Activated naive CD4-positive, alpha-beta T cell treated with anti-CD3 and anti-CD28 coated beads for 36 hours (primary cell): ENCODE measurements at regions not wholly inside any gene's neighbourhood (a gene's known extent, or its start where the extent isn't known, plus 50 kb on each side); places are given as distances from the start of the nearest gene placed in this dataset.
"Not testable (repeated sequence)": the region's sequence is repeated elsewhere in the genome, so short reads cannot be mapped to it uniquely, and the experiment has no call there.

ENCODE experiments used
- CTCF ChIA-PET: fragments of 350-600 bp; sonication (Branson Sonifier 250); formaldehyde crosslinking; loops from one replicate; lab custom pipeline; 2021; ENCODE audit warnings: antibody characterized with exemption; lab: Charles Lee
- DNase-seq: peaks from one replicate; pipeline ENCODE4 v3.0.0-alpha.2; 2020
- H3K27ac Mint-ChIP-seq: one replicate; pipeline ENCODE4 v1.8.0; 2021; ENCODE audit warnings: mild to moderate bottlenecking, mixed read lengths
- H3K27me3 Mint-ChIP-seq: one replicate; pipeline ENCODE4 v1.8.0; 2021; ENCODE audit warnings: low read depth, mixed read lengths
- H3K36me3 Mint-ChIP-seq: one replicate; pipeline ENCODE4 v1.8.0; 2021; ENCODE audit warnings: low read depth, mixed read lengths
- H3K4me1 Mint-ChIP-seq: one replicate; pipeline ENCODE4 v1.8.0; 2021; ENCODE audit warnings: low read depth, mixed read lengths
- H3K4me3 Mint-ChIP-seq: one replicate; pipeline ENCODE4 v1.8.0; 2021; ENCODE audit warnings: mild to moderate bottlenecking, moderate library complexity, mixed read lengths
- H3K9me3 Mint-ChIP-seq: one replicate; pipeline ENCODE4 v1.8.0; 2021; ENCODE audit warnings: mixed read lengths
- intact Hi-C: fragments of 100-400 bp; cut with micrococcal nuclease; formaldehyde crosslinking; loops from one replicate; pipeline ENCODE4 v1.15.1; 2023

- intact Hi-C loops, result loop anchor here (2.0 to 10.0 kb wide), 4 partner anchors 151 to 961 kb away; partner anchors contain the start of genes GATA6 and MIB1
- H3K27ac Mint-ChIP-seq, result no peak overlapping the region
Measured at GRCh38 chr18:22705328-22705727, 227.8 kb upstream of the RBBP8 start.

GRCh38 chr18:22706025-22706424, 227.1 kb upstream of the RBBP8 start:
- not testable (repeated sequence) for H3K27ac Mint-ChIP-seq, H3K36me3 Mint-ChIP-seq, H3K27me3 Mint-ChIP-seq, H3K4me3 Mint-ChIP-seq, DNase-seq, H3K4me1 Mint-ChIP-seq, H3K9me3 Mint-ChIP-seq
- CTCF ChIA-PET, result interaction anchor here (1.0 kb wide), 1 partner anchor 13 kb away, joined by 3 read pairs; no protein-coding TSS in a partner anchor
- intact Hi-C loops, result loop anchor here (10.0 kb wide), 3 partner anchors 151 to 961 kb away; partner anchors contain the start of gene MIB1

More at GRCh38 chr18:22705328-22705727, 227.8 kb upstream of the RBBP8 start:
- Mint-ChIP-seq H3K9me3 (no peaks in the 10 kb centered on the region), H3K27me3 (peaks cover 5% of the 10 kb centered on the region), H3K4me1 (no peaks in the 10 kb centered on the region), H3K36me3 (no peaks in the 10 kb centered on the region), H3K4me3 (no peak overlapping the region)
- no peak for DNase-seq
- CTCF ChIA-PET, result interaction anchor here (0.7 to 1.3 kb wide), 2 partner anchors 20 to 61 kb away, joined by 3 read pairs; no protein-coding TSS in a partner anchor

GRCh38 chr18:22709288-22710060, 223.7 kb upstream of the RBBP8 start:
- no peak for DNase-seq
- H3K4me3 Mint-ChIP-seq, result no peak overlapping the region
- intact Hi-C loops, result loop anchor here (10.0 kb wide), 3 partner anchors 155 to 965 kb away; partner anchors contain the start of gene MIB1
- no peaks in the 10 kb centered on the region for H3K9me3 Mint-ChIP-seq
- H3K27ac Mint-ChIP-seq, result no peak overlapping the region
- CTCF ChIA-PET, result no interaction called here
- H3K4me1 Mint-ChIP-seq, result no peaks in the 10 kb centered on the region
- peaks cover 2% of the 10 kb centered on the region for H3K27me3 Mint-ChIP-seq
- H3K36me3 Mint-ChIP-seq, result no peaks in the 10 kb centered on the region

DNA sequence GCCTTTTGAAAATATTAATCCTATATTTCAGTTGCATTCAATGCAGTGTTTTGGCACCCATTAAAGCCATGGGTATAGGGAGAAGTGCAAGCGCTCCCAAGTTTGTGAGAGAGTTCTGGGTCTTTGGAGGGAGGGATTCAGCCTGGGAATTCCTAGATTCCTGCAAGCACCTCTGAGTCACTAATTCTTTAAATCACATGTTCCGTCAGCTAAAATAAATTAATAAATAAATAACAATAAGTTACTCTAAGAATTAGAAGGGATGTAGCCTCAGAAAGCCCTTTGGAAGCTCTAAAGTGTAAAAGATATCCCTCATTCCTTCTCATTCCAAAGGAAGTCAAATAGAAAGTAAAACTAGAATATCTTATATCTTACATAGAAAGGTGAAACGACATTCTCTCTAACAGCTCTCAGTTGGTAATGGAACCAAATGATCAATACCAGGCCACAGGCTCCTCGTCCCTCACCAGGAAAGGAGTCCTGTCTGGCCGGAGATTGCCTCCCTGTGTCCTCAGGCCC, 222.4 kb upstream of the RBBP8 start:
- DNase-seq, result no peak
- Mint-ChIP-seq H3K9me3 (no peaks in the 10 kb centered on the region), H3K36me3 (no peaks in the 10 kb centered on the region), H3K4me1 (no peaks in the 10 kb centered on the region), H3K27ac (no peak overlapping the region), H3K4me3 (no peak overlapping the region), H3K27me3 (peaks cover 2% of the 10 kb centered on the region)
- CTCF ChIA-PET, result no interaction called here
- intact Hi-C loops, result no loop called here

DNA sequence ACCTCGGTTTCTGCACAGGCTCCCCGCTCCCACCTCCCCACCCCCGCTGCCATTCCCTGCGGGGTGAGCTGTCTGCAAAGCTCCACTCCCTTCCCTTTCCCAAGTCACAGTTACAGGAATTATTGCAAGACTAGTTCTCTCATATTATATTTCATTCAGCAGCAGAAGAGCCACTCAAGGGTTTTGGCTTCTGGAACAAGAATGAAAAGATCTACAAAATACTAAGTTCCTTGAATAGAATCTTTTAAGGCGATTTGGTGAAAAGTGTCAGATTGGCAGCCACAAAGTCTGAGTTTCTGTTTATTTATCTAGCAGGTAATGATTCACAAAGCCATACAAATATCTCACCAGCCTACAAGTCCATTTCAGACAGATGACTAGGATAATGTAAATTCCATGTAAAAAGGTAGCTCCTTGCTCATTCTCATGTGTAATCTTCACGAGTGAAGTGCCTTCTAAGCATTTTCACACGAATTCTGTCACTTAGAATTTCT, 221.9 kb upstream of the RBBP8 start:
- no peaks in the 10 kb centered on the region for H3K9me3 Mint-ChIP-seq
- H3K36me3 Mint-ChIP-seq, result no peaks in the 10 kb centered on the region
- intact Hi-C loops, result no loop called here
- DNase-seq, result no peak
- H3K4me3 Mint-ChIP-seq, result no peak overlapping the region
- CTCF ChIA-PET, result no interaction called here
- no peak overlapping the region for H3K27ac Mint-ChIP-seq
- H3K4me1 Mint-ChIP-seq, result no peaks in the 10 kb centered on the region
- H3K27me3 Mint-ChIP-seq, result peaks cover 2% of the 10 kb centered on the region

DNA sequence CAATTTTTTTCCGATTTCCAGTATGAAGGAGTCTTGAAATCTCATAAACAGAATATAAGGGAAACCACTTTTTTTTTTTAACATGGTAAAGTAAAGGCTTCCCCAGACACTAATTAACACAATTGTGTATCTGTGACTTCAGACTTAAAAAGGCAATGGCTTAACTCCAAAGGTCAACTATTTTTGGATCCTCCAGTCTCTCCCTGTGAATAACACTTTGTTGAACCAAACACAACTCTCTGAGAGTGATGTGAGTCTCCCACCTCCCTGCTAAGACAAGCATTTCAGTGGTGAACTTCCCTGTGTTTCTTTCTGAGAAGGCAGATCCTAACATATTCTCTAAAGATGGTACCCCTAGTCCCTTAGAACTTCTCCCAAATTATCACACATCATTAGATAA, 219.6 kb upstream of the RBBP8 start:
- DNase-seq, result no peak
- intact Hi-C loops, result no loop called here
- H3K27ac Mint-ChIP-seq, result no peak overlapping the region
- CTCF ChIA-PET, result interaction anchor here (0.7 kb wide), 1 partner anchor 1211 kb away, joined by 4 read pairs; no protein-coding TSS in a partner anchor
- H3K27me3 Mint-ChIP-seq, result peaks cover 6% of the 10 kb centered on the region
- no peaks in the 10 kb centered on the region for H3K4me1 Mint-ChIP-seq
- no peaks in the 10 kb centered on the region for H3K9me3 Mint-ChIP-seq
- no peaks in the 10 kb centered on the region for H3K36me3 Mint-ChIP-seq
- no peak overlapping the region for H3K4me3 Mint-ChIP-seq

DNA sequence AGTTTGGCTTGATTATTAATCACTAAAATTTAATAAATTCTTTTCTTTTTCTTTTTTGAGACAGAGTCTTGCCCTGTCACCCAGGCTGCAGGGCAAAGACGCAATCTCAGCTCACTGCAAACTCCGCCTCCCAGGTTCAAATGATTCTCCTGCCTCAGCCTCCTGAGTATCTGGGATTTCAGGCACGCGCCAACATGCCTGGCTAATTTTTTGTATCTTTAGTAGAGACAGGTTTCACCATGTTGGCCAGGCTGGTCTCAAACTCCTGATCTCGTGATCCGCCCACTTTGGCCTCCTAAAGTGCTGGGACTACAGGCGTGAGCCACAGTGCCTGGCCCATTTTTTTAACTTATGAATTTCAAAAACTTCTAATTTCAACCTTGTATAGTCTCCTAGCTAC, 215.6 kb upstream of the RBBP8 start:
- H3K36me3 Mint-ChIP-seq, H3K27ac Mint-ChIP-seq, H3K4me3 Mint-ChIP-seq, intact Hi-C loops, DNase-seq, CTCF ChIA-PET, H3K27me3 Mint-ChIP-seq, H3K9me3 Mint-ChIP-seq, H3K4me1 Mint-ChIP-seq: not testable (repeated sequence)

DNA sequence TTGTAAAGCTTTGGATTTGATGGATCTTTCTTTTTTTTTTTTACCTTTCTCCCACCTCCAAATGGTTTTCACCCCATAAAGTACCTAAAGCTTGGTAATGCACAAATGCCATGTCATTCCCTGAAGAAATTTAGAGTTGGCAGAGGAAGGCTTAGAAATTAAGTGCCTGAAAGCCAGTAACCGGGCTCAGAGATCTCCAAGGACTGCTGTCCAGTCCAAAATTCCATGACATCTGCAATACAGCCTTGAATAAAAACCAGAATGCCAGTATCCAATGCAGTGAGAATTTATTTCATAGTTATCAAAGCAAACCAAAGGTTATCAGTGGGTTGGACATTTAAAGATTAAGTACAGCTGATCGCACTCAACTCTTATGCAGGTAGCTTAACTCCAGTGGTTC, 209.9 kb upstream of the RBBP8 start:
- H3K4me1 Mint-ChIP-seq, result no peaks in the 10 kb centered on the region
- H3K36me3 Mint-ChIP-seq, result no peaks in the 10 kb centered on the region
- H3K4me3 Mint-ChIP-seq, result no peak overlapping the region
- no peaks in the 10 kb centered on the region for H3K9me3 Mint-ChIP-seq
- no peak for DNase-seq
- H3K27ac Mint-ChIP-seq, result no peak overlapping the region
- peaks cover 7% of the 10 kb centered on the region for H3K27me3 Mint-ChIP-seq
- intact Hi-C loops, result no loop called here
- CTCF ChIA-PET, result no interaction called here

- CTCF ChIA-PET, result no interaction called here
- Mint-ChIP-seq H3K4me1 (no peaks in the 10 kb centered on the region), H3K36me3 (no peaks in the 10 kb centered on the region), H3K27ac (no peak overlapping the region), H3K4me3 (no peak overlapping the region), H3K27me3 (peaks cover 6% of the 10 kb centered on the region), H3K9me3 (no peaks in the 10 kb centered on the region)
- DNase-seq, result no peak
- intact Hi-C loops, result no loop called here
Measured at GRCh38 chr18:22723773-22724172, 209.4 kb upstream of the RBBP8 start.

- H3K27ac Mint-ChIP-seq, result no peak overlapping the region
- H3K36me3 Mint-ChIP-seq, result no peaks in the 10 kb centered on the region
- CTCF ChIA-PET, result no interaction called here
- DNase-seq, result no peak
- H3K4me1 Mint-ChIP-seq, result no peaks in the 10 kb centered on the region
- no peaks in the 10 kb centered on the region for H3K9me3 Mint-ChIP-seq
- intact Hi-C loops, result no loop called here
- H3K4me3 Mint-ChIP-seq, result no peak overlapping the region
- H3K27me3 Mint-ChIP-seq, result peaks cover 9% of the 10 kb centered on the region
Measured at GRCh38 chr18:22726469-22726868, 206.7 kb upstream of the RBBP8 start.

DNA sequence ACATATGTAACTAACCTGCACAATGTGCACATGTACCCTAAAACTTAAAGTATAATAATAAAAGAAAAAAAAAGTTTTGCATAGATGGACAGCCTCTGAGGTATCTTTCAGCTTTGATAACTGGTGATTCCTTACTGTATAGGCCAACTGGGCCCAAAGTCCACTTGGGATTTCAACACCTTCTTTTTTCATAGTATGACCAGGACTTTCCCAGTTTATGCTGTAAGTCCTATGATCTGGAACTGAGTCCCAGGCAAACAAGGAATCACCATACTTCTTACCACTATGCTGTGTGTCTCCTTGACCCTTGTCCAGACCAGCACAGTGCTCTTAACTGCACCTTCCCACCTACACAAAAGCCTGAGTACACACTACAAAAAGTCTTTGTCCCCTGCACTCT, 205.1 kb upstream of the RBBP8 start:
- H3K4me3 Mint-ChIP-seq, result no peak overlapping the region
- H3K4me1 Mint-ChIP-seq, result no peaks in the 10 kb centered on the region

GRCh38 chr18:22728481-22729105, 204.5 kb upstream of the RBBP8 start:
- no peak for DNase-seq
- Mint-ChIP-seq H3K27me3 (peaks cover 13% of the 10 kb centered on the region), H3K27ac (no peak overlapping the region), H3K4me3 (no peak overlapping the region), H3K9me3 (no peaks in the 10 kb centered on the region), H3K4me1 (no peaks in the 10 kb centered on the region), H3K36me3 (no peaks in the 10 kb centered on the region)
- CTCF ChIA-PET, result no interaction called here
- intact Hi-C loops, result no loop called here

More for the DNA sequence above, 205.1 kb upstream of the RBBP8 start:
- H3K9me3 Mint-ChIP-seq, result no peaks in the 10 kb centered on the region
- no peaks in the 10 kb centered on the region for H3K36me3 Mint-ChIP-seq
- H3K27ac Mint-ChIP-seq, result no peak overlapping the region
- CTCF ChIA-PET, result no interaction called here
- intact Hi-C loops, result no loop called here
- no peak for DNase-seq
- H3K27me3 Mint-ChIP-seq, result peaks cover 13% of the 10 kb centered on the region
